ENCODE measurements at regions not wholly inside any gene's neighbourhood (a gene's known extent, or its start where the extent isn't known, plus 50 kb on each side); places are given as distances from the start of the nearest gene placed in this dataset.
A peak's percentile ranks its signal among the peaks of the same experiment; 100 is the strongest.
"Not testable (repeated sequence)": the region's sequence is repeated elsewhere in the genome, so short reads cannot be mapped to it uniquely, and the experiment has no call there.

DNA sequence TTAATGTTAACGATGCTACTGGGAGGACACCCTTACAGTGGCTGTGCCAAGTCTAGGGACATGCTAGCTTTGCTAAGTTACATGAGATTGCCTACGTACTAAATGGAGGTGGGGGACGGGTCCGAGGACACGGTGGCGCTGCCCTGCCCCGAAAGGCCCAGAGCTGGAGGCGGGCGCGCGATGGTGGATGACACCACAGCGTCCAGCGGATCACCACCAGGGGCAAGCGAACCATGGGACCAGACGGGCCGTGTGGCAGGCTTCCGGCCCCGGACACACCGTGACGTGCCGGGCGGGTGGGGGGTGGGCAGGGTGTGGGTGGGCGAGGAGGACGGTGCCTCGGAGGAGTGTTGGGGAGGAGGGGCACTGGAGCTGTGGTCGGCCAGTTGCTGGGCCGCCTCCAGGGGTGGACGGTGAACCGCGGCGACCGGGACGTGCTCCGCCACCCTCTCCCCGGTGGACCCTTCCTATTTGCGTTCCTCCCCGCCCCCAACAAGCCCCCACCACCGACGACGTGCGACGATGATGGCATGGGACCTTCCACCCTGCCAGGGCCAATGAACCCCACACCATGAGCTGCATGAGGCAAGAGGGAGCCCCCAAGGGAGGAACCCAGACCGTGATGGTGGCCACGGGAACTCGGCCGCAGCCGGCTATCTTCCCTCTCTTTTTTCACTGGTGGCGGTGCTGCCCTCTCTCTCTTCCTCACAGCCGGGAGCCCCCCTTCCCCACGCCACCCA lies 773.3 kb upstream of the DEFB115 start:
- no peak for DNase-seq

DNA sequence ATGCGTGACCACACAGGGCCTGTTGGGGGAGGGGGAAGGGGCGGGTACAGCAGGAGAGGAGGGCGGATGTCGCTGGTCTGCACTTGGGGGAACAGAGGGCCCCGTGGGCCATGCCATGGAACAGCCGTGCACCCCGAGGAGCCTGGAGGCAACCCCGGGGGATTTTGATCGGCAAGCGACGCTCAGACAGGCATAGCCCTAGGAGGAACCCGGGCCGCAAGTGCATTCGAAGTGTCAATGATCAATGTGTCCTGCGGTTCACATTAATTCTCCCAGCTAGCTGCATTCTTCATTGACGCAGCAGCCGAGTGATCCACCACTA lies 772.8 kb upstream of the DEFB115 start:
- DNase-seq: no peak

GRCh38 chr20:30485331-30486102 lies 771.9 kb upstream of the DEFB115 start:
- DNase-seq: no peak

DNA sequence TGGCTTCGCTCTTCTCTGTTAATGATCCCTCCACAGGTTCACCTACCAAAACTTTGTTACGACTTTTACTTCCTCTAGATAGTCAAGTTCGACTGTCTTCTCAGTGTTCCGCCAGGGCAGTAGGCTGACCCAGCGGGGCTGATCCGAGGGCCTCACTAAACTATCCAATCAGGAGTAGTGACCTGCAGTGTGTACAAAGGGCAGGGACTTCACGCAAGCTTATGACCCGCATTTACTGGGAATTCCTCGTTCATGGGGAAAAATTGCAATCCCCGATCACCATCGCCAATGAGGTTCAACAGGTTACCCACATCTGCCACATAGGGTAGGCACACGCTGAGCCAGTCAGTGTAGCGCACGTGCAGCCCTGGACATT lies 771.4 kb upstream of the DEFB115 start:
- DNase-seq: no peak

GRCh38 chr20:30487461-30487860 lies 770.0 kb upstream of the DEFB115 start:
- not testable (repeated sequence) for DNase-seq

DNA sequence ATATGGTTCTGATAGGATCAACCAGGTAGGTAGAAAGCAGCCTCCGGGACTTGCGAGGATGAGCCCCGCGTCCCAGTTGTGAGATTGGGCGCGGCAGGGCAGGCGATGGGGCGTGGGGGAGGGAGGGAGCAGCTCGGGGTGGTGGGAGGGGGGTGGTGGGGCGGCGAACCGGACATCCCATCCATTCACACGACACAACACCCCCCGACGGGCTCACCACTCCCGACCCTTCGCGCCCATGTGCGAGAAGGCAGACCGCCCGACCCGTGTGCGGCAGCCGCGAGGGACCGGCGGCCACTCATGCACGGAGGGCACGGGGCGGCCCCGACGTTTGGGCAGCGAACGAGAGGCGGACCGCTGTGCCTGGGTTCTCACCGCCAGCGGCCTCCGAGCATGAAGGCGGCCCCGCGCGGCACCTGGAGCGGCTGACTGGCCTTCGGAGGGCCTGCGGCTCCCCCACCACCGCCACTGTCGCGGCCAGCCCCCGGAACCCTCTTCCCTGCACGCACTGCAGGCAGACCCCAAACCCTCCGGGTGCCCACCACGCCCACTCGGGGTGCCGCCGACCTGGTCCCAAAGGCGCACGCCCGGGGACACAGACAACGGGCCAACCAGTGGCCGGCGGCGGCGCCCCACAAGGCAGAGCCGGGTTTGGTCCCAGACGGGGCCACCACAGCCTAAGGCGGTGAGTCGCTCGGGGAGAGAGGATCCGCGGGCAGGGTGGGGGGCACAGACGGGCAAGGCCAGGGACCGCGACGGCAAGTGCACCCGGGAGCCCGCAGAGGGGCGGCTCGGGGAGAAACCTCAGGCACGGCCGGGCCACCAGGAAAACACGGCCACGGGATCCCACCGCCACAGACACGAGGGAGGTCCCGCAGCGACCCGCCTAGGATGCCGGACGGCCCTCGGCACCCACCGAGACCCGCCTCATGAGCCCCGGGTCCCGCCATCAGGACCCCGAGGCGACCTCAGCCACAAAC lies 769.2 kb upstream of the DEFB115 start:
- no peak for DNase-seq

DNA sequence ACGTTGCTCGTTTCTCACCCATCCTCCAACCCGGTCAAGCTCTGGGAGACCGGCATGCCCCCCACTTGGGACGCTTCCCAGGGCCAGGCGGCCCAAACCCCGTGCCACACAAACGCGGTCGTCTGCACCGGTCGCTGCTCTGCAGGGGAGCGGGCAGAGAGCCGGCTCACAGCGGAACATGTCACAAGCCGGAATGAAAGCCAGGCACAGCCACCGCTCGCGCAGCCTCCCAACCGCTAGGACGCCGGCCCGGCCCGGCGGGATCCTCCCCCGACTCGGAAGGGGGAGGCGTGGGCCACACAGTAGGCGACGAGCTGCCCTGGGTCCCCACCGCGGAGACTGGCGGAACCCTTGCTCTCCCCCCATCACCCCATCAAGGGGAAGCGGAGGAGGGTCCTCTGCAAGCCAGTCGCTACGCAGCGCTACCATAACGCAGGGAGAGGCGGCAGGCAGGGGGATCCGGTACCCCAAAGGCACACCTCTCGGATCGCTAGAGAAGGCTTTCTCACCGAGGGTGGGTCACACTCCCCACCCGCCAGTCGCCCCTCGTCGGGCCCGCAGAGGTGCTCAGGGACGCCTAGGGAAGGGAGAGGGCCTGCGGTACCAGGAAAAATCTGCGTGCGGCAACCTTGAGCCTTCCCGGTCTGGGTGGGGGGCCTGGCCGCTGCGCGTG lies 768.4 kb upstream of the DEFB115 start:
- no peak for DNase-seq

DNA sequence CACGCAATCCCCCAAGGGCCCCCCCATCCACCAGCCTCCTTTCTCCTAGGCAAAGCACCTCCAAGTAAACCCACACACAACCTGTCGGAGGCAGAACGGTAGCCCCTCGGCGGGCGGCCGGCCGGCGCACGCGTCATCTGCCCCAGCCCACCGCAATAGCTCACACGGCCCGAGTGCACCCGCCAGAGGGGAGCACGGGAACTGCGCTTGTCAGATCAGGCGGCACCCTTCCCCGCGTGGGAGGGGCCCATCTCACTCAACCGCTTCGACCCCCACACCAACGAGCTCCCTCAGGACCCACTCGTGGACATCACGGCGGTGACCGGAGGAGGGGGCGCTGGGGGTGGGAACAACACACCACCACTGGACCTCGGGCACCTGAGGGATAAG lies 767.9 kb upstream of the DEFB115 start:
- DNase-seq: no peak

GRCh38 chr20:30491016-30491415 lies 766.4 kb upstream of the DEFB115 start:
- DNase-seq: no peak

- DNase-seq: not testable (repeated sequence)
Measured at GRCh38 chr20:30496656-30497055, 760.8 kb upstream of the DEFB115 start.

DNA sequence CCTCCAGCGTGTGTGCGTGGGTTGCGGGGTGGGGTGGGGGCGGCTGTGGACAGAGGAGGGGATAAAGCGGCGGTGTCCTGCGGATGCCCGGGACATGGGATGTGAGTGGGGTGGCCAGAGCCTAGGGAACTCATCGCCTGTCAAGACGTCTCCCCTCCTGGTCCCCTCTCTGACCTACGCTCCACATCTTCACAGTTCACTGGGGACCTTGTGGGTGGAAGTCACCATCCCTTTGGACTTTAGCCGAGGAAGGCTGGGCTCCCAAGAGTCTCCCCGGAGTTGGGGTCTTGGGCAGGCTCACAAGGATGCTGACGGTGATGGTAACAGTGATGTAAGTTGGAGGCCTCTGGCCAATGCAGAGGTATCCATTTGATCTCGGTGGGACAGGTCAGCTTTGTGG lies 760.3 kb upstream of the DEFB115 start:
- DNase-seq: not testable (repeated sequence)

DNA sequence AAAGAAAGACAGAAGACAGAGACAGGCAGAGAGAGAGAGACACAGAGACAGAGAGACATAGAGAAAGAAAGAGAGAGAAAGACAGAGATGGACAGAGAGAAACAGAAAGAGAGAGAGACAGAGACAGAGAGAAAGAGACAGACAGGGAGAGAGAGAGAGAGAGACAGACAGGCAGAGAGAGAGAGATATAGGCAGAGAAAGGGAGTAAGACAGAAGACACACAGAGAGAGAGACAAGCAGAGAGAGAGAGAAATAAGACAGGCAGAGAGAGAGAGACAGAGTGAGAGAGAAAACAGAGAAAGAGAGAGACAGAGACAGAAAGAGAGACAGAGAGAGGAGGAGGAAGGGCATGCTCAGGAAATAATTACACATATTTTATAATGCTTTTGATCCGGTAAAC lies 758.3 kb upstream of the DEFB115 start:
- no peak for DNase-seq

DNA sequence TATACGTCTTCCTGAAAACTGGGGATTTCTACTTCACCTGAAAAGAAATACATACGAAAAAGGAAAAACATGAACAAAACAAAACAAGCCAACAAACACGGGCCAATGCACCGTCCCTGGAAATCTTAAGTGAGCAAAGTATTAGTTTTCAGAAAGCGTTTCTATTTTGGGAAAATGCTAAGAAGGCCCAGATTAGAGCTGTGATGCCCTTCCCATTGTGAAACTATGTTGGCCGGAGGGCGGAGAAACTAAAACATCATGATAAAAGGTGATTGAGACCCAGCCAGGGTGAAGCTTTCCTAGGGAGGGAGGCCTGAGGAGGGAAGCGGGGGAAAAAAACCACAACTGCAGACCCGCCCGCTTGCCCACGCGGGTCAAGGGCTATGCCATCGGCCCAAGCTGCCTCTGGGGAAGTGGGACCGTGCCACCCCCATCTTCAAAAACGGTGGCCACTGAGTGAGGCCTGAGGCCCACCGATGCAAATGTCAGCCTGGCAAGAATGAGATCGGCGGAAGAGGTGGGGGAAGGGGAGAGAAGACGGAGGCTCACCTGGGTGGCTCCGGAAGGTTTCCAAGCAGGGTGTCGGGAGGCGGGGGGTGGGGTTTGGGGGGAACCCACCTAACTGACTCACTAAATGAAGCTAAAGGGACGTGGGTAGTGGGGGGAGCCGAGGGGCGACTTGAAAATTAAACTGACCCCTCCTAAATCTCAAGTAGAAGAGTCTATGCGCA lies 757.6 kb upstream of the DEFB115 start:
- DNase-seq: not testable (repeated sequence)

GRCh38 chr20:30500447-30500820 lies 757.0 kb upstream of the DEFB115 start:
- DNase-seq: peak in 1 of 5 experiments; percentile 40

DNA sequence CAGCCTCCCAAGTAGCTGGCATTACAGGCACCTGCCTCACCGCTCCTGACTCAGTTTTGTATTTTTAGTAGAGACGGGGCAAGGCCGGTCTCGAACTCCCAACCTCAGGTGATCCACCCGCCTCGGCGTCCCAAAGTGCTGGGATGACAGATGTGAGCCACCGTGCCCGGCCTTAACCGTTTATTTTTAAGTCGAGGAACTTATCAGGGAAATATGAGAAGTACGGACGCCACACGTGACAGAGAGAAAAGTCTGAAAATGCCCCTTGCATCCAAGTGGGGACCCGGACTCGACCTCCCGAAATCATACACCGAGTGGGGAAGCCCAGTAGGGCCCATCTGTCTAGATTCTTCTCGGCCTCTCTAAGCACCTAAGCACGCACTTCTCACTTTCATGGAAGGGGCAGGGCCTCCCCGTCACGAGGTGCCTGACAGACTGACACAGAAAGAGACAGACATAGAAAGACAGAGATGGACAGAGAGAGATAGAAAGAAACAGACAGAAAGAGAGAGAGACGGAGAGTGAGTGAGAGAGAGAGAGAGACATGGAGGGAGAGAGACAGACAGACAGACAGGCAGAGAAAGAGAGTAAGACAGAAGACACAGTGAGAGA lies 756.5 kb upstream of the DEFB115 start:
- no peak for DNase-seq

DNA sequence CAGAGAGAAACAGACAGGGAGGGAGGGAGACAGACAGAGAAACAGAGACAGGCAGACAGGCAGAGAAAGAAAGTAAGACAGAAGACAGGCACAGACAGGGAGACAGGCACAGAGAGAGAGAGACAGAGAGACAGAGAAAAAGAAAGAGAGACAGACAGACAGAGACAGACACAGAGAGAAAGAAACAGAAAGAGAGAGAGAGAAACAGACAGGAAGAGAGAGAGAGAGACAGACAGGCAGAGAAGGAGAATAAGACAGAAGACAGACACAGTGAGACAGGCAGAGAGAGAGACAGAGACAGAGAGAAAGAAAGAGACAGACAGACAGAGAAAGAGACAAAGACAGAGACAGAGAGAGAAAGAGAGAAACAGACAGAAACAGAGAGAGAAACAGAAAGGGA lies 754.8 kb upstream of the DEFB115 start:
- DNase-seq: no peak

DNA sequence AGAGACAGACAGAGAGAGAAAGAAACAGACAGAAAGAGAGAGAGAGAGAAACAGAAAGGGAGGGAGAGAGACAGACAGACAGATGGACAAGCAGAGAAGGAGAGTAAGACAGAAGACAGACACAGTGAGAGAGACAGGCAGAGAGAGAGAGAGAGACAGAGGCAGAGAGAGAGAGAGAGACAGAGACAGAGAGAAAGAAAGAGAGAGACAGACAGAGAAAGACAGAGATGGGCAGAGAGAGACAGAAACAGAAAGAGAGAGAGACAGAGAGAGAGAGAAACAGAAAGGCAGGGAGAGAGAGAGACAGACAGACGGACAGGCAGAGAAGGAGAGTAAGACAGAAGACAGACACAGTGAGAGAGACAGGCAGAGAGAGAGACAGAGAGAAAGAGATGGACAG lies 754.3 kb upstream of the DEFB115 start:
- DNase-seq: not testable (repeated sequence)

DNA sequence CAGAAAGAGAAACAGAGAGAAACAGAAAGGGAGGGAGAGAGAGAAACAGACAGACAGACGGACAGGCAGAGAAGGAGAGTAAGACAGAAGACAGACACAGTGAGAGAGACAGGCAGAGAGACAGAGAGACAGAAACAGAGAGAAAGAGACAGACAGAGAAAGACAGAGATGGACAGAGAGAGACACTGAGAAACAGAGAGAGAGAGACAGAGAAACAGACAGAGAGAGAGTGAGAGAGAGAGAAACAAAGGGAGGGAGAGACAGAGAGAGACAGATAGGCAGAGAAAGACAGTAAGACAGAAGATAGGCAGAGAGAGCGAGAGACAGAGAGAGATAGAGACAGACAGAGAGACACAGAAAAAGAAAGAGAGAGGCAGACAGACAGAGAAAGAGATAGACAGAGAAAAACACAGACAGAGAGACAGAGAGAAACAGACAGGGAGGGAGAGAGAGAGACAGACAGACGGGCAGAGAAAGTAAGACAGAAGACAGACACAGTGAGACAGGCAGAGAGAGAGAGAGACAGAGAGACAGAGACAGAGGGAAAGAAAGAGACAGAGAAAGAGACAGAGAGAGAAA lies 753.4 kb upstream of the DEFB115 start:
- DNase-seq: no peak

DNA sequence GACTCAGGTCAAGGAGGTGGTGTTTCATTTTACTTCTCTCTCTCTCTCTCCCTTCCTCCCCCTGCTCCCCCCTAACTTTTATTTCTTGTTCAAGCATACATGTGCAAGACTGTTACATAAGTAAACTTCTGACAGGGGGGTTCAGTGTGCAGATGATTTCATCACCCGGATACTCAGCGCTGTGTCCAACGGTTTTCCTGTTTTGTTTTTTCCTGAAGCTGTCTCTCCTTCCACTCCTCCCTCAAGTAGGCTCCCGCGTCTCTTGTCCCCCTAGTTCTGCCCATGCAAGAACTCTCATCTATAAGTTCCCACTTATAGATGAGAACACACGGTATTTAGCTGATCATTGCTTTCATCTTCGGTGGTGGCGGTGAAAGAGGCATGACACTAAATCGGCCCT lies 751.9 kb upstream of the DEFB115 start:
- DNase-seq: no peak

DNA sequence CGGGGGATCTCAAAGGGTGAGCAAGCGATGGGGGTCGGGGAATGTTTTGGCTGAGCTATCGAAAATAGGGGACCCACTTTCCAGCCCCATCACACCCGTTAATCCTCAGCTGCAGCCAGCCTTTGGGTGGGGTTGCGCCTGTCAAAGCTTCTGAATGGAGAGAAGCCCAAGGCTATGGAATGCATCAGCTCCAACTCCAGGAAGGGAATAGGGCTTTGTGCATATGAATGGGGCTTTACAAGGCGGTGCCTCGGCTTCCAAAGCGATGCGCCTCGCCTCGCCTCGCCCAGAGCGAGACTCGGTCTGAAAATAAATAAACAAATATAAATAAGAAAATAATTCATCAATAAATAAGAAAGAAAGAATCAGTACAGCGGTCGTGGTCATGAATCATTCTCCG lies 751.4 kb upstream of the DEFB115 start:
- DNase-seq: no peak

DNA sequence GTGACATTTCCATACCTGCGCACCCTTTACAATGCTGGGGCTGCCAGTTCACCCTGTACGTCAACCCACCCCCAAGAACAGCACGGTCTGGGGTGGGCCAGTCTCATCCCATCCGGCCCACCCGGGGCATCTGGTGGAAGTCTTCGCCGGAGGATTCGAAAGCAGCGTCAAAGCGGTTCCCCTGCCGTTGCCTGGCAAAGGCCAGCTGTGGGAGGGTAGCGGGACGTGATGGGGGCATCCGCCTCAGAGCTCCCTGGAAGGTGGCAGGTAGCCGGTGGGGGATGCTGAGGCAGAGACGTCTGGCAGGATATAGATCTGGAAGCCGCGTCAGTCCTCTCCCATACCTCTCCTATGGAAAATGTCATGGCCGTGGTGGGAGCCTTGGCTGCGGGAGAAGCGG lies 749.1 kb upstream of the DEFB115 start:
- not testable (repeated sequence) for DNase-seq

All from T-helper 2 cell (primary cell).